LHCN-M2 (cell line): ENCODE measurements at regions not wholly inside any gene's neighbourhood (a gene's known extent, or its start where the extent isn't known, plus 50 kb on each side); places are given as distances from the start of the nearest gene placed in this dataset.

Experiments
- DNase-seq: peaks from one replicate; pipeline ENCODE4 v3.0.0-alpha.2; 2012; ENCODE audit warnings: low read depth

- no peak for DNase-seq
Measured at GRCh38 chr1:17877316-17877715, 122.2 kb downstream of the ACTL8 start.

GRCh38 chr1:17877896-17878295, 122.8 kb downstream of the ACTL8 start:
- DNase-seq: peak; percentile 62

- DNase-seq: peak; percentile 82
Measured at GRCh38 chr1:17878837-17879236, 123.7 kb downstream of the ACTL8 start.

- DNase-seq: no peak
Measured at GRCh38 chr1:17880449-17880848, 125.3 kb downstream of the ACTL8 start.

GRCh38 chr1:17881761-17882160, 126.6 kb downstream of the ACTL8 start:
- no peak for DNase-seq

- DNase-seq: no peak
Measured at GRCh38 chr1:17883136-17883535, 128.0 kb downstream of the ACTL8 start.

- DNase-seq: no peak
Measured at GRCh38 chr1:17883662-17884395, 128.7 kb downstream of the ACTL8 start.

- DNase-seq: no peak
Measured at GRCh38 chr1:17885663-17886320, 130.7 kb downstream of the ACTL8 start.

- DNase-seq: no peak
Measured at GRCh38 chr1:17886386-17886785, 131.3 kb downstream of the ACTL8 start.

GRCh38 chr1:17886838-17887441, 131.8 kb downstream of the ACTL8 start:
- no peak for DNase-seq

GRCh38 chr1:17887661-17888371, 132.7 kb downstream of the ACTL8 start:
- no peak for DNase-seq

GRCh38 chr1:17890056-17890814, 135.1 kb downstream of the ACTL8 start:
- no peak for DNase-seq

- DNase-seq: no peak
Measured at GRCh38 chr1:17890815-17891191, 135.7 kb downstream of the ACTL8 start.

- no peak for DNase-seq
Measured at GRCh38 chr1:17891205-17892110, 136.3 kb downstream of the ACTL8 start.

GRCh38 chr1:17892225-17892624, 137.1 kb downstream of the ACTL8 start:
- DNase-seq: no peak

- no peak for DNase-seq
Measured at GRCh38 chr1:17892851-17893250, 137.7 kb downstream of the ACTL8 start.

- DNase-seq: no peak
Measured at GRCh38 chr1:17893891-17894631, 138.9 kb downstream of the ACTL8 start.

- DNase-seq: no peak
Measured at GRCh38 chr1:17895401-17895800, 140.3 kb downstream of the ACTL8 start.

- DNase-seq: no peak
Measured at GRCh38 chr1:17895986-17896385, 140.9 kb downstream of the ACTL8 start.

GRCh38 chr1:17903386-17903785, 148.3 kb downstream of the ACTL8 start:
- no peak for DNase-seq
